ENCODE measurements at regions not wholly inside any gene's neighbourhood (a gene's known extent, or its start where the extent isn't known, plus 50 kb on each side); places are given as distances from the start of the nearest gene placed in this dataset.
A peak's percentile ranks its signal among the peaks of the same experiment; 100 is the strongest.

GRCh38 chr2:167423731-167424130, 535.5 kb downstream of the XIRP2 start:
- DNase-seq (no peak), ATAC-seq (no peak)
- intact Hi-C loops (cut with micrococcal nuclease), result no loop called here

GRCh38 chr2:167420211-167420610, 531.9 kb downstream of the XIRP2 start:
- ATAC-seq (no peak), DNase-seq (no peak)
- intact Hi-C loops (cut with micrococcal nuclease), result no loop called here

DNA sequence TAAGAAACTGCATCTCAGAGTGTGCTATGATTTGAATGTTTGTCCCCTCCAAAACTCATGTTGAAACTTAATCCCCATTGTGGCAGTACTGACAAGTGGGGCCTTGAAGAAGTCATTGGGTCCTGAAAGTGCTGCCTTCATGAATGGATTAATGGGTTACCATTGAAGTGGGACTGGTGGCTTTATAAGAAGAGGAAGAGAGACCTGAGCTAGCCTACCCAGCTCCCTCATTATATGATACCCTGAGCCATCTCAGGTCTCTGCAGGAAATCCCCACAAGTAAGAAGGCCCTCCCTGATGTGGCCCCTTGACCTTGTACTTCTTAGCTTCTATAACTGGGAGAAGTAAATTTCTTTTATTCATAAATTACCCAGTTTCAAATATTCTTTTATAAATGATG, 526.8 kb downstream of the XIRP2 start:
- DNase-seq (no peak), ATAC-seq (no peak)
- intact Hi-C loops (cut with micrococcal nuclease), result no loop called here

DNA sequence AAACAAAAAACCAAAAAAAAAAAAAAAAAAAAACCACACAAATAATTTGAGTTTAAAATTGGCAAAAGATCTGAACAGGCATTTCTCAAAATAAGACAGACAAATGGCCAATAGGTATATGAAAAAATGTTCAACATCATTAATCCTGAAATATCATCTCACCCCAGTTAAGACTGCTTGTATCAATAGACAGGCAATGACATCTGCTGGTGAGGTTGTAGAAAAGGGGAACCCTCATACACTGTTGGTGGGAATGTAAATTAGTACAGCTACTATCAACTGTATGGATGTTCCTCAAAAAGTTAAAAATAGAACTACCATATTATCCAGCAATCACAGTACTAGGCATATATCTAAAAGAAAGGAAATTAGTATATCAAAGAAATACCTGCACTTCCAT, 523.1 kb downstream of the XIRP2 start:
- intact Hi-C loops (cut with micrococcal nuclease), result no loop called here
- DNase-seq (no peak), ATAC-seq (no peak)

GRCh38 chr2:167406558-167406957, 518.3 kb downstream of the XIRP2 start:
- ATAC-seq (no peak), DNase-seq (no peak)
- intact Hi-C loops (cut with micrococcal nuclease), result no loop called here

DNA sequence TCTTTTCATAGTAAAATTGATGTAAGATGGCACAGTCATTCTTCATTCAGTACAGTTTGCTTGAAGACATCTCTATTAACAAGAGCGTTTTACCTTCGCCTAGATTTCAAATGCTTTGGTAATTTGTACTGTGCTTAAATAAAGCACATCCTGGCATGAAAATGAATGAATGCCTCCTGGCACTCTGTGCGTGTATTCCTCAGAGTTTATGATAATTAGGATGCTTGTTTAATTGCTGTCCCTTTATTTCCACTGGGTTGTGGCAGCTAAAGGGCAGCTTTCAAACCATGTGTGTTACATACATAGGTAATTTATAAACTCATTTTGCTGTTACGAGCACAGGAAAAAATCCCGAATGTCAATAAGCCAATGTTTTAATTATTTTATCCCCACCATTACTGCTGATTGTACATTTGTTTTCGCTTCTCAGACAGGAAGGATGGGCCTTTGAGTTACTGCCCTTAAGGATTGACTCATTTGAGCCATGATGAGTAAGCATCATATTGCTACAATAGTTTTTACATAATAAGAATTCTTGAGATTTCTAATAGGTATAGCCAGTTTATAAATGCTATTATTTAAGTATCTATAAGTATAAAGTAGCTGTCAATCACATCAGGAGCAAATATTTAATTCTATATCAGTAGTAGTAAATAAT, 516.5 kb downstream of the XIRP2 start:
- no peak for ATAC-seq
- intact Hi-C loops (cut with micrococcal nuclease), result no loop called here
- DNase-seq, result no peak

GRCh38 chr2:167401309-167401708, 513.0 kb downstream of the XIRP2 start:
- DNase-seq (no peak), ATAC-seq (no peak)
- intact Hi-C loops (cut with micrococcal nuclease), result no loop called here

DNA sequence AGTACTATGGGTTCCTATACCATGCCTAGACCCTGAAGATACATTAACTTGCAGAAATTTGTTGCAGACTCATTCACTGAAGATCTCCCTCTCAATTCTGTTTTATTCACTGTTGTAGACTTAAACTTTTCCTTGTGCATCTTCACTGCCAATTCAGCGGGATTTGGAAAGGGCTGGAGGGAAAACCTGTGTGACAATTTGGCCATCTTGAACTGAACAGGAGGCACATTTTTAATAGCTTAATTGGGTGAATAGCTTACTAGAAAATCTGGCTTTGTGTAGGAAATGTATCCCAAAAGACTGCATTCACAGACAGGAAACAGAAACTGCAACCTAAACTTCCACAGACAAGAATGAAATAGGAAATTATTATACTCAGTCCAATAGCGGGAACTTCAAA, 512.3 kb downstream of the XIRP2 start:
- intact Hi-C loops (cut with micrococcal nuclease), result no loop called here
- DNase-seq, result no peak
- ATAC-seq, result no peak

DNA sequence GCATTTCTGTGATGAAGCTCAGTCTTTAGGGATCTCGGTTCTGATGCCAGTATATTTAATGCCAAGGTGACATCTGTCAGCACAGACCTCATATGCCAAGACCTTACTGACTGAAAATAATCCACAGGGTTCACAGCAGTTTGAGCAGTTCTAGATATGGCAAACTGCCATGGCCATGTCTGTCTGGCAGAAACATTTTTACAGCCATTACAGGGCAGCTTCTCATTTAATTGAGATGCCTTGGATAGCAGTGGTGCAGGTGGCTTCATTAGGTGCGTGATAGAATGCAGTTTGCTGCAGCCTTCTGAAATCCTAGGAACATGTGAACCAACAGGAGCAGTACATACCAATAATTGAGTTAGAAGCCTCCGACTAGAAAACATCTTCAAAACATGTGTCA, 510.6 kb downstream of the XIRP2 start:
- DNase-seq (no peak), ATAC-seq (peak; percentile 93)
- intact Hi-C loops (cut with micrococcal nuclease), result no loop called here

DNA sequence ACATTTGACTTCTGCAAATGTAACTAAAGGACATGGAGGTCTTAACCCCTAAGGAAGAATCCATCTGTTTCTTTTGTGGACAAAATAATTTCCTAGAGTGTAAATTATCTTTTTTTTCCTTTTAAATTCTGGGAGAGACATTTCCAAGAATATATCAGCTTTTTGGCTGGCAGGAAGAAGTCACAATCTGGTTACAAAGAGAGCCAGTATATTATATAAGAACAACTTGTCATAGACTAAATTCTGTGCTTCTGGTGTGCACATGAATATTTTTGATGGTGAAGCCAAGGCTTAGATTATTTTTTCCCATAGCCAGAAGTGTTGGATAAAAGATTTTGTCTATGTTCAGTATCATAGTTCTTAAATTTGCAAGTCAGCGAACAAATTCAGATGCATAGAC, 500.6 kb downstream of the XIRP2 start:
- DNase-seq (no peak), ATAC-seq (no peak)
- intact Hi-C loops (cut with micrococcal nuclease), result no loop called here

DNA sequence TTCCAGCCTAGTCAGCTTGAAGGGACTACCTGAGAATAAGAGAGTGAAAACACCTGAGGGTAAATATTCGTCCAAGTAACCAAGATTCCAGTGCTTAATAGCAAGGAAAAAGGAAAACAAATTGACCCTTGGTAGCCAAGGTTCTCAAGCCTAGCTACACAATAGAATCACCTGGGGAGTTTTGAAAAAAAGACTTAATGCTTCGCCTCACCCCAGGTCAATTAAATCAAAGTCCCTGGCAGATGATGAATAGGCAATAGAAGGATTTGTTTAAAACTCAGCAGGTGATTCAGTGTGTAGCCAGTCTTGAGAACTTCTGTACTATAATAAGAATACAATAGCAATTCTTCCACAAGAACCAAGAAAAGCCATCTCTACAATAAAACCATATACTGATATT, 500.2 kb downstream of the XIRP2 start:
- intact Hi-C loops (cut with micrococcal nuclease), result no loop called here
- no peak for DNase-seq
- ATAC-seq, result no peak

DNA sequence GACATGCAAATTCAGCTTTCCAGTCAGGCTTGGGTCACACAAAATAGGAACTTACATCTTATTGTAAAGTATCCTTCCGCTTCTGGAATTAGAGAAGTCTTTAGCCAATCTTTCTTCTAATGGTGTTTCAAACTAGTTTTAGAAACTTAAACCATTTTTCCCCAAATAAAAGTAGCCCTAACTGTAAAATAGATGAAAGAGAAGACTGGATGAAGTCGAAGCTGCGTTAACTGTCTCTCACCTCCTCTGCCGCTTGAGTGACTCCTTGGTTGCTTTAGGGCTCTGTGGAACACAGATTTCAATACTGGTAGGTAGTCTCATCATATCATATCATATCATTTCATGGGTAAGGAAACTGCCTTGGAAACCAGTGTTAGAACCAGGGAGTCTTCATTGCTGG, 498.4 kb downstream of the XIRP2 start:
- ATAC-seq (no peak), DNase-seq (no peak)
- intact Hi-C loops (cut with micrococcal nuclease), result no loop called here

DNA sequence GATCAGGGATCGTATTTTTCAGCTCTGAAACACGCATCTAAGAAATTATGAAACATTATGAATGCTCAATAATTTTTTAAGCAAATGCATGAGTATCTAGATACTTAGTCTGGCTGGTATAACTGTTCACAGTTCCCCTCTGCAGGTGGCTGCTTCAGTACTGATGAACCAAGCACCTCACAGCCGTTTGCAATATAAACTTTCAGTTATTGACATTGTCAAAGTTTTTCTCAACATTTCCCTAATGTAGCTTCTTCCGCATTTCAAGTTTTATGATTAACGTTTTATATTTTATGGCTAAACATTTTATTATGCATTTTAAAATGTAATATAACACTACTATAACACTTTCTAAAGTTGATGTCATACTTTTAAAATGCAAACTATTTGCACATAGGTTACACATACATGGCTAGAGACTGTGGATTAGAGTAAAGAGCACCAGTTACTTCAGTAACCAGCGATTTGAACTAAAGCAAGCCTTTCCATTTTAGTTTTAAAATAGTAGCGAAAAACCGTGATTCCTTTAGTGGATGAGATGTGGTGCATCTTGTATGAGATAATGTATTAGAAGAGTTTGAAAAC, 495.4 kb downstream of the XIRP2 start:
- intact Hi-C loops (cut with micrococcal nuclease), result no loop called here
- DNase-seq, result no peak
- ATAC-seq, result no peak

- ATAC-seq (no peak), DNase-seq (no peak)
- intact Hi-C loops (cut with micrococcal nuclease), result no loop called here
Measured at GRCh38 chr2:167381349-167381748, 493.1 kb downstream of the XIRP2 start.

- intact Hi-C loops (cut with micrococcal nuclease), result no loop called here
- DNase-seq (no peak), ATAC-seq (no peak)
Measured at GRCh38 chr2:167380555-167380954, 492.3 kb downstream of the XIRP2 start.

DNA sequence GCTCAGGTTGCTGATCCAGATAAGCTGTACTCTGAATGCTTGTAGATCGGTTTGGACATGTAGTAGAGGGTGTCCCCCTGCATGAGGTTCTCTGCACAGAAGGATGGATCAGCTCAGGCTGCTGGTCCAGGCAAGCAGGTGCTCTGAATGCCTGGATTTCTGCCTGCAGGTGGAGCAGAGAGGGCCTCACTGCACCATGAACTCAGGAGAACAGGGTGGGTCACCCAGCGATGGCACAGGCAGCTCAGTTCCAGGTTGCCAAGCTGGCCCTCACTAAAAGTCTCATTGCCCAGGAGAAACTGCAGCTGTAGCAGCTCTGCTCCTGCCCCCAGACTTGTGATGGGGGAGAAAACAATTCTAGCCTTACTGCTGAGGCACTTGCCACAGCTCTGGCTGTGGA, 491.8 kb downstream of the XIRP2 start:
- DNase-seq, result no peak
- intact Hi-C loops (cut with micrococcal nuclease), result no loop called here
- ATAC-seq, result no peak

GRCh38 chr2:167369083-167369482, 480.8 kb downstream of the XIRP2 start:
- ATAC-seq (no peak), DNase-seq (no peak)
- intact Hi-C loops (cut with micrococcal nuclease), result no loop called here

DNA sequence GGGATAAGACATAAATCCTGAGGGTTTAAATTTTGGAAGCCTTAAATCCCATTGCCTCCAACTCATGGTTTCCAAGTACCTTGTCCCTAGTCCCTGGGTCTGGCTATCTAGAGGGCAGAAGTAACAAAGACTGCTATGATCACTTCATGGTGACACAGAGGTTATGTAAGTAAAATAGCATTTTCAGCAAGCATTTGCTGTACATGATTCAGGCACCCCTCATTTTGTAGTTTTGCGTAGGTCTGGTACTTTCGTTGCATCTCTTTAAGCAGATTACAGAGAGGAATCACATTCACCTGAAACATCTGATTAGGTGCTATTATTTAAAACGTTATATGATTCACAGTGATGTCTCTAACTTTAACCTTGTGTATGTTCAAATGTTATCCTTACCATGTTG, 480.1 kb downstream of the XIRP2 start:
- no peak for ATAC-seq
- DNase-seq, result no peak
- intact Hi-C loops (cut with micrococcal nuclease), result no loop called here

DNA sequence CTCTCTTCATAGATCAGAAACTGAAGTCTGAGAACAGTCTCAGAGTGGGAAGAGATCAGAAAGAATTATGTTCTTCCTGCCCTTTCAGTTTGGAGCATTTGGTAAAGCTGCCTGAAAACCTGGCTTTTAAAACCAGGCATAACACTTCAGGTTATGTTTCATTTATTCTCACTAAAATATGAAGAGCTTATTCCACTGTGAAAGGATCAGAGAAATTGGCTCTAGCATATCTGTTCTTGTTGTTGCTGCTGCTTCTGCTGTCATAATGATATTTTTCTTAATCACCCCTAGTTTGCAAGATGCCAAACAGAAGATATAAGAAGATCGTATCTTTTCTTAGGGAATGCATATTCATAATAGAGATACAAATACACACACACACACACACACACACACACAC, 476.9 kb downstream of the XIRP2 start:
- DNase-seq (no peak), ATAC-seq (no peak)
- intact Hi-C loops (cut with micrococcal nuclease), result no loop called here

- DNase-seq (no peak), ATAC-seq (no peak)
- intact Hi-C loops (cut with micrococcal nuclease), result no loop called here
Measured at GRCh38 chr2:167361426-167361825, 473.1 kb downstream of the XIRP2 start.

DNA sequence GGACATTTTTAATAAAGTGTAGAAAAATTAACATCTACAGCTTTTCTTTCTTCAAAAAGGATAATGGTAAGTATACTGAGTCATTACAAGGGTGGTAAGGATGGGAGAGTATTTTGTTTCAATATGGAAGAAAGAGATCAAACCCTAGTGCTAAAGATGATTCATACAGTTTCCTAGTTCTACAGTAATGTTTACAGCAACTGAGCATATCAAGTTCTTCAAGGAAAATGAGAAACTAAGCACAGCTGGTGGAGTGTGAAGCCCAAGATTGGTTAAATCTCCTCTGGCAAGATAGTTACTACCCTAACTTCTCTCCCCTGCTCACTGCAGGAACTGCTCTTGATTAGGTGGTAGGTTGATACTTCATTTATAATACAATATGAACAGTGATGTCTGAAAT, 467.5 kb downstream of the XIRP2 start:
- intact Hi-C loops (cut with micrococcal nuclease), result no loop called here

More for the DNA sequence above, 467.5 kb downstream of the XIRP2 start:
- ATAC-seq, result no peak
- no peak for DNase-seq
